Suppressor macrophage (primary cell): ENCODE measurements at regions not wholly inside any gene's neighbourhood (a gene's known extent, or its start where the extent isn't known, plus 50 kb on each side); places are given as distances from the start of the nearest gene placed in this dataset.
"Not testable (repeated sequence)": the region's sequence is repeated elsewhere in the genome, so short reads cannot be mapped to it uniquely, and the experiment has no call there.

Source experiments
- DNase-seq, 4 experiments: peaks; one replicate each; pipeline ENCODE4 v3.0.0-alpha.2; 2020 to 2022

DNA sequence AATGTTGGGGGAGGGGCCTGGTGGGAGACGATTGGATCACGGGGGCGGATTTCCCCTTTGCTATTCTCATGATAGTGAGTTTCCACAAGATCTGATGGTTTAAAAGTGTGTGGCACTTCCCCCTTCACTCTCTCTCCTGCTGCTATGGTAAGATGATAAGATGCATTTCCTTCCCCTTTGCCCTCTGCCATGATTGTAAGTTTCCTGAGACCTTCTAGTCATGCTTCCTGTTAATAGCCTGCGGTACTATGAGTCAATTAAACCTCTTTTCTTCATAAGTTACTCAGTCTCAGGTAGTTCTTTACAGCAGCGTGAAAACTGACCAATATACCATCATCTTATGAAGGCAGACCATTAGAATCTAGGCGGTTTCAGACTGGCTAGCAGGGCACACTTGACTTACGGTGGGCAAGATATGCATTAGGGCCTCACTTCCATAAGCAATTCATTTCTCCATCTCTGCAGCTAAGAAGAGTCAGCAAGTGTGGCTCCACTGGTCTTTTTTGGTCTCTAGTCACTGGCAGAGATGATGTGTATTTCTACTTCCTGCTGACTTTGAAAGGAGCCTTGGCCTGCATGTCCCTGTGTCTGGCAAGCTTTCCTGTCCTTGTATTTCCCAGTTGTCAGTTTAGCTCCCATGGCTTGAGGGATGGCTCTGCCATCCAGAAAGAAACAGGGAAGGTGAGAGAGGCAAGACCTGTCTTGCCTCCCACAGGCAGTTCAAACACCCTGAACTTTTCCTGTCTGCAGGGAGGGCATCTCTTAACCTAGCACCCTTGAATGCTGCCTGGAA, 109.0 kb upstream of the ADAMTS9 start:
- DNase-seq, result no peak

DNA sequence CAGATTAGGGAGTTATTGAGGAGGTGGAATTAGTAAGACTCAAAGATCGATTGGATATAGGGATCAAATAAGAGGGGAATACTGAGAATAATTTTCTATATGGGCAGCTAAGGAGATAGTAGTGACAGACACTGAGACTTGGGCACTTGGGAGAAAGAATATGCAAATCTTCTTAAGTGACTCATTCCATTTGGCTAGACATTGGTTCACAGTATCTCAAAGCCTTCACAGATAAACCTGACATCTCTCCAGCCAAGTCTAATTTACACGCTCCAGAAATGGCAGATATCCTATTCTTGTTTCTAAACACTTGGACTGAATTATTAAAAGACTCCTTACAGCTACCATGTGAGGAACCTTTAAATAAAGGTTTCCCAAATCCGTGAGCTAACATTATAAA, 104.6 kb upstream of the ADAMTS9 start:
- no peak for DNase-seq

DNA sequence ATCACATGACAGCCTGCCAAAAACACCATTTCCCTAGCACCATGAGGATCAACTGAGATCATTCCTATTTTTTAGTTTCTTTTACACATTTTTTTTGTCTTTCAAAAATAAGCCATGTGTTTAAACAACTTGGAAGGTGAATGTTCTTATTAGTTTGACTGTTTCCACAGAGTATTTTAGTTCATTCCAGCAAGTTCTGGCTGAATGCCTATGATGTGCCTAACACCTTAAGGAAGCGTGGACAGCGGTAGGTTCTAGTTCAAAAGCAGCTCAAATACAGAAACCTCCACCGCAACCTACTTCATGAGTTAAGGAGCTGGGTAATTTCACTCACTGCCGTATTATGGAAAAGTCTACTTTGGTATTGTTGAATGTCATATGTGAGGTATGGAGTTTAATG, 101.3 kb upstream of the ADAMTS9 start:
- no peak for DNase-seq

DNA sequence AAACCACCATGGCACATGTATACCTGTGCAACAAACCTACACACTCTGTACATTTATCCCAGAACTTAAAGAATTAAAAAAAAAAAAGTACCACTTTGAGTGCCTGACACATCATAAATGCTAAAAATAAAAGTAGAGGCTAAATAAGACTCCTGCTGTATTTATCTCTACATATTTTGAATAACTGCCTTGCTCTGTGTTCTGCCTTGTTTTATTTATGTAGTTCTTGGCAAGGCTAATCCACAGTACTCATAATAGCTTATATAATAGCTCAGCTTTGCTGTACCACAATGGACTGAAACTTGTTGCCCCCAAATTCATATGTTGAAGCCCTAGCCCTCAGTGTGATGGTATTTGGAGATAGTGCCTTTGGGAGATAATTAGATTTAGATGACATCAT, 95.4 kb upstream of the ADAMTS9 start:
- DNase-seq, result no peak

GRCh38 chr3:64780923-64781322, 93.1 kb upstream of the ADAMTS9 start:
- DNase-seq, result not testable (repeated sequence)

DNA sequence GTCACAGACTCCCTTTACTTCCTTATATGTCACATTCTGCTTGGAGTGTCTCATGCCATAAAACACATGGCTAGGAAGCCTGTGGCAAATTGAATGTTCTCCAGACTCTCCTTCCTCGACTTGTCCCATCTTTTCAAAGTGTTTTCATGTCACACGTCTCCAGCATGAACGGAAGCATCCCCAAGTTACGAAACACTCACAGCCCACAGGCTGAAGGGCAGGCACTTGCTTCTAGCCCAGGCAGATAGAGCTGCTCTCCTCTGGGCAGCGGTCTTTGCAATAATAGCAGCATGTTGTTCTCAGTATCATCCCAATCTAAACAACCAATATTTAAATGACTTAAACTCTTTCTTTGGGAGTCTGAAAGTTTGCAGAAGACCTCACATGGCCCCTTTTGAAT, 85.3 kb upstream of the ADAMTS9 start:
- DNase-seq, result no peak

GRCh38 chr3:64766440-64766839, 78.6 kb upstream of the ADAMTS9 start:
- no peak for DNase-seq

GRCh38 chr3:64765947-64766346, 78.1 kb upstream of the ADAMTS9 start:
- no peak for DNase-seq

- DNase-seq, result no peak
These were observed 76.7 kb upstream of the ADAMTS9 start for GRCh38 chr3:64764386-64764929.

GRCh38 chr3:64763980-64764379, 76.2 kb upstream of the ADAMTS9 start:
- DNase-seq, result no peak

- DNase-seq, result no peak
These were observed 73.9 kb upstream of the ADAMTS9 start for GRCh38 chr3:64761729-64762128.

DNA sequence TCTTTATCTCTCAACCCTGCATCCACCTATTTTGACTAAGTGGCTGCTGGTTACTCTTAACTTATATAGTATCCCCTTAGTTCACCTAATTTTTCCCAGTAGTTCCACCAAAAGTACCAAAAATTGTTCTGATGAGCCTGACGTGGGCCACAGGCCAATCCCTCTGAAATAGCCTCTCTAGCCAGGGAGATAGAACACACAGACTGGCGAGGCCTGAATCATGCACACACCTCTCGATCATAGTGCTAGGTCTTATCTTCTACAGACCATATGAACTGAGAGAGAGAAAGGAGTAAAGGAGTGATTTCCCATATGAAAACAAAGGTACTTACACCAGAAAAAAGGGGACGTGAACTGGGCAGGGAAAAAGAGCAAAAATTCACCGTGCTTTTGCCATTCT, 72.5 kb upstream of the ADAMTS9 start:
- no peak for DNase-seq

GRCh38 chr3:64759811-64760210, 72.0 kb upstream of the ADAMTS9 start:
- DNase-seq, result no peak

DNA sequence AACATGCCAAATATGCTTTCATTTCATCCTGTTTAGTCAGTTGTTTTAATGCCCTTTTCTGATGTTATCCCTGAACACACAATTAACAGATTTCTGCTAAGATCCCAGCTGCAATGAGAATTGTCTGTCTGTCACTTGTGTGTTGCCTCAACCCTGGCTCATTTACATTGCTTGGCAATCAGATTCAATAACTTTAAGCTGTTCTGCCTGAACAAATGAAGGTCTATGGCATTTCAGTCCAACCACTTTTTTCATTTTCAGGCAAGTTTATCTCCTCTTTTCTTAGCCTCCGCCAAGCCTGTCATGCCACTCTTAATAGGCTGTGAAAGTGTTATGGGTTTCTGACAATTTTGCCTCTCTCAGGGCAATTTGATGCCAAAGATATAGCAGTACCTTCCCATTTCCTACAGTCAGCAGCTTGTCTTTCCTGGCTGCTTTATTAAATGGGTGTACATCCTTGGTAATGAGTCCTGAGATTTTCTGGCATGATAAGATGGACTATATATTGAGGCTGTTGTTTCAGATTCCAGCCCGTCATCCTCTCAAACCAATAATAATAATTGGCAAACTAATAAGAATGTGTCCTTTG, 68.7 kb upstream of the ADAMTS9 start:
- no peak for DNase-seq

DNA sequence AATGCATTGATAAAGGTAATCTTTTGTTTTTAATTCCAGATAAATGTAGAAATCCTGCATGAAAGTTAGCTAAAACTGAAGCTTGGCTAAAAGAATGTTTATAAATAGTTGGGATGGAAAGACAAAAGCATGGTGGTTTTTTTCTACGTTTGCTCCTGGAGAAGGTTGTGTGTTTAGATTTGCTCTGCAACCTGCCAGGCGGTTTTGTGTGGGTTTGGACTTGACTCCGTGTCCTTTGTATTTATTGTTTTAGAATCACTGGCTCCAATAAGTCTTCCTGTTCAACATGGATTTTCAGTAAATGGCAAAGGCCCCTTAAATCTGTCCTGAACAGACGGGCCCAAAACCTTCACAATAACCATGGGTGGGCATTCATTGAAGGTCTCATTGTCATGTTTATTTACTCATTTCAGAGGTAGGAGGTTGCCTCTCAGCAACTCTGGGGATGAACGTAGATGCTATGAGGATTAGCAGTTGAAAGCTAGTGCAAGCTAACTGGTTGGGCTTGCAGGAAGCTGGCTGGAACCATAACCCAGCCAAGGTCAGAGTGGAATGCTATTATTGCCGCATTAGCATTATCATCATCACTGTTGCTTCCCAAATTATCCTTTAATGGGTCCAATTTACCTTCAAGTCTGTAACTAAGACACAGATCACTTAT, 60.6 kb upstream of the ADAMTS9 start:
- no peak for DNase-seq

DNA sequence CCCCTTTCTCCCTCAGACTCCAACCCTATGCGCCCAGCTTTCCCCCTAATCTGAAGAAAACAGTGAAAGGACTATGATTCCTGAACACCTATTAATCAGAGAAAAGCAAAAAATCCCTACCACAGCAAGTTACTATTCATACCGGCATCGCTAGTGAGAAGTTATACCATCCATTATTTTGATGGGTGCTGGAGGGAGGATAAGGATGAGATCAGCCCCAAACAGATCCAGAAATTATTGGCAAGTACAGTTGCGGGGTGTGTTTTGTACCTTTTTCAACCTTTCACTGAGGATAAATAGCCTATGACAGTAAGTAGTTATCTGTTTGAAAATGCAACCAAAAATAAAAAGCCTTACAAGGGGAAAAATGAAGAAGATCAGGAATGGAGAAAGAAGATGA, 59.9 kb upstream of the ADAMTS9 start:
- no peak for DNase-seq

DNA sequence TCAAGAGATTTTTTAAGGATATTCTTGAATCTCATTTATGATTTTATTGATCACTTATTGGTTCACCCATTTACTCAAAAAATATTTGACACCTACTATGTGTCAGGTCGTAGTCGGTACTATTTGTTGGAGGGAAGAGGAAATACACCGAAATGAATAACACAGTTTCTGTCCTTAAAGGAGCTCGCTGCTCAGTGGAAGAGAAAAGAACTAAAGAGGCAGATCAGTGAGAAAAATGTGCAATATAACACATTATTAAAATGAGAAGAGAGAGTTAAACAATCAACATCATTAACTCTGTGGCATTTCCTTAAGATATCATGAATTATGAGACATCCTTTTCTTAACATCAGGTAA, 56.1 kb upstream of the ADAMTS9 start:
- no peak for DNase-seq

DNA sequence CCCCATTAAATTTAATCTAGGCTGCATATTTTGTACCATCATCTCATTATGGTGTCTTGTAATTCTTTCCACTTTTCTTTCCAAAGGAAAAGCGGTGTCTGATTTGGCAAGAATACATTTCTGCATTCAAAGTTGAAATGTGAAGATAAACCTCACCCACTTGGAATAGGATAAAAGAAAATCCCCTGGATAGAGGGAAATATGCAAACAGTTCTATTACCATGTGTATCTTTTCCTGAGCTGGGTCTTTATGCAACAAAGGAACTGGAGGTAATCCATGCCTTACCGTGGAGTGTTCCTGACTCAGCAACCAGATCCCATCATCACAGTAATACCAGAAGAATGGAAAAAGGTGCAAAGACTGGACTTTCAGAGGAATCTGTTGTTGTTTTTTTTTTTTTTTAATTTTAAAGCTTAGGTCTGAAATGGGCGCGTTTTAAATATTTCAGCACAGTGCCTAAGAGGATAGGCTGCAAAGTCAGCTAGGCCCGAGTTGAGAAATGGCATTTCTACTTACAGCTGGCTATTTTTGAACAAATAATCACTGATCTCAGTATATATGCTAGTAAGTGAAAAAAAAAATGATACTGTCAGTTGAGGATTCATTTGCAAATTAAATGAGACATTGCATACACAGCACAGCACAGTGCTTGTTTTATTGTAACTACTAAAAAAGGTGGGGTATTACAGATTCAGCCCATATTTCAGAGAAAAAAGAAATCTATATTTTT, 55.5 kb upstream of the ADAMTS9 start:
- no peak for DNase-seq

DNA sequence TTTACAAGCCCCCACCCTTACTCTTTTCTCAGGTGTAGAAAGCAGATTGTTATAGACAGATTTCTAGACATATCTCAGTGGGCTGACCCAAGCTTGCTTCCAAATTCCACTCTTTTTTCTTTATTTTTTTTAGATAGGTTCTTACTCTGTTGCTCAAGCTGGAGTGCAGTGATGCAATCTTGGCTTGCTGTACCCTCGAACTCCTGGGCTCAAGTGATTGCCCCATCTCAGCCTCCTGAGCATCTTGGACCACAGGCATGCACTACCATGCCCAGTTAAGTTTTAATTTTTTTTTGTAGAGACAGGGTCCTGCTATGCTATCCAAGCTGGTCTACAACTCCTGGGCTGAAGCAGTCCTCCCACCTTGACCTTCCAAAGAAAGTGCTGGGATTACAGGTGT, 53.5 kb upstream of the ADAMTS9 start:
- DNase-seq, result no peak

DNA sequence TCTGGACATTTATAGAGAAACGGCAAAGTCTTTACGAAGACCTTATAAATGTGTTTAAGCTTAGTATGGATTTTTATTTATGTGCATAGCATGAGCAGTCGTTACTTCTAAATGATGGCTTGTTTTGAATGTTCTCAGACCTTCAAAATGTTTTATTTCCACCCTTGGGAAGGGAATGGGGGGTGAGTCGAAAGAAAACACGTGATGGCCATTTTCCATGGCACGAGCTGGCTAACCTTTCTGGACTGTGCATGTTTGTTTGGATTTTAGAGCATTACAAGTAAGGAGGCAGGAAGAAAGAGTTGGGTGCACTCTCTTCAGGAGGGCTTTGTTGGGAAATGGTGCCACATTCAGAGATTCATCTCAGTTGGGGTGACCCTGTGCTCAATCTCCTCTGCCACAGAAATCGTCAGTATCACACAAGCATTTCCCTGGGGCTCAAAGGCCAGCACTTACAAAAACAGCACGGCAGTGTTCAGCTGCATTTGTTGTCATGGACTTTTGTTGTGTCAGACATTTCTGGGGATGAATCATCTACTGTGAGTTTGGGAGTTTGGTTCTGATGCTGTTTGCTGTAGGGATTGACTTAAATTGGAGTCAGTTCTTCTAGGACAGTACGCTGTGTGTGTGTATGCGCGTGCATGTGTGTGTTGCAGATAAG, 52.3 kb upstream of the ADAMTS9 start:
- DNase-seq, result no peak
